Neural progenitor cell (in vitro differentiated cells): ENCODE measurements at regions not wholly inside any gene's neighbourhood (a gene's known extent, or its start where the extent isn't known, plus 50 kb on each side); places are given as distances from the start of the nearest gene placed in this dataset.

ENCODE experiments used
- CTCF ChIP-seq: fragments of 200-600 bp; sonication (generic); IDR thresholded peaks from 2 replicates; pipeline ENCODE4 v1.5.1; 2017; ENCODE audit warnings: antibody characterized with exemption, mild to moderate bottlenecking
- EZH2 ChIP-seq: fragments of 200-600 bp; sonication (generic); IDR thresholded peaks from 2 replicates; pipeline ENCODE4 v1.6.1; 2017; ENCODE audit warnings: antibody characterized with exemption, mild to moderate bottlenecking, moderate library complexity

GRCh38 chr5:166188501-166189325 is 2102.7 kb upstream of the WWC1 start:
- TF ChIP-seq CTCF (no peak), EZH2 (no peak)
